GM18520 (cell line): ENCODE measurements at regions not wholly inside any gene's neighbourhood (a gene's known extent, or its start where the extent isn't known, plus 50 kb on each side); places are given as distances from the start of the nearest gene placed in this dataset.

Experiments used
- ATAC-seq: cut with Tn5 transposase; IDR thresholded peaks from one replicate; pipeline ENCODE4 v1.9.1; 2021; ENCODE audit not compliant: unreplicated experiment

DNA sequence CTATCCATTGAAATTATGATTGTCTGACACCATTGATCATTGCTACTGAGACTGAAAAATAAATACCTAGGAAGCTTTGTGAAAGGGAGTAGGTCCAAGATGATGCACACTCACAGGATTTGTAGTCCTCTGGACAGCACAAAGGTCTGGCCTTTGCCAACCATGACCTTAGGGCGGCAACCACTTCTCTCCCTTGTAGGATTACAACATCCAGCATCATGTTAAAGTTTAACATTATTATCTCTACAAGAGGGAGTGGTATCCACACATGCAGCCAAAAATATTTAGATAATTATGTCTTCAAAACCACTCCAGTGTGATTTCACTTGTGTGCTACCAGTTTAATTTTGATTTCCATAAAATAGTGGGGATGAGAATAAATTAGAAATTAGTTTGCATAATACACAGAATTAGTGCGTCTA is 51.1 kb upstream of the NHSL1 start:
- no peak for ATAC-seq

DNA sequence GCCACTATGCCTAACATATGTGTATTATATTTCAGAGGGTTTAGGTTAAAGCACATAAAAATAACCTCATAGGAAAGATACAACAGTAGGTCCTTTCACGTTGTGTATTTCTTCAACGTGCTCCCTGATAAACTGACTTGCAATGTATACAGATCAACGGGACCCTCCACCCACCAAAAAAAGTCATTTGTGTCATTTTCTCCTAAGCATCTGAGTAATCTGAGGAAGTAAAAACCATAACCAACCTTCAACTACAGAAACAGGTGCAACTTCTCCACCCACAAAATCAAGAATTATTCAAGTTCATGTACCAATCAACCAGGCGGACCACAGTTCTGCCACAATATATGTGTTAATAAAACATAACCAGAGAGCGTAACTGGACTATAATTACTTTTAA is 54.9 kb upstream of the NHSL1 start:
- no peak for ATAC-seq

DNA sequence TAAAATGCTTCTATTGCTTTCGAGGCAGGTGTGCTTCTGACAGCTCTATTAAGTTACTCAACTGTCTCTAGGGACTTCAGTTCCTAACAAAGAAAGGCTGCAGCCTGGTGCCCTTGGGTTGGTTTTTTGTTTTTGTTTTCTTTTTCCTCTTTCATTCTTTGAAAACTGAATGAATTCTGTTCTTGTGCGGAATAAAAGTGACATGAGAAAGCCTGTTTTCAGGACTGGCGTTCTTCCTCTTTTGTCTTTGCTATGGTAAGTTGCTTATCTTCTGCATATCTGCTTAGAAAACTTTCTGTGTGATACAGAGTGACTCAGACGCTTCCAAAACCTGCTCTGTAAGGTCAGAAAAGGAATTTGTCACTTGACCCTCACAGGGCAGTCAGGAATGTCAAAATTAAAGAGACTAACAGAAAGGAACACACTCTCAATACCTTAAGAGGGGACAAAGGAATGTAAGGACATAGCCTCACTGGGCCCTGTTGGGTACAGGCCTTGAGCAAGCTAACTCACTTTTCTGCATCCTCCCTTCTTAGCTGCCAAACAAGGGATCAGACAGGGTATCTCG is 56.2 kb upstream of the NHSL1 start:
- ATAC-seq: no peak

GRCh38 chr6:138557147-138557546 is 57.9 kb upstream of the NHSL1 start:
- no peak for ATAC-seq

- ATAC-seq: no peak
Observed at GRCh38 chr6:138559143-138559542, 59.8 kb upstream of the NHSL1 start.

DNA sequence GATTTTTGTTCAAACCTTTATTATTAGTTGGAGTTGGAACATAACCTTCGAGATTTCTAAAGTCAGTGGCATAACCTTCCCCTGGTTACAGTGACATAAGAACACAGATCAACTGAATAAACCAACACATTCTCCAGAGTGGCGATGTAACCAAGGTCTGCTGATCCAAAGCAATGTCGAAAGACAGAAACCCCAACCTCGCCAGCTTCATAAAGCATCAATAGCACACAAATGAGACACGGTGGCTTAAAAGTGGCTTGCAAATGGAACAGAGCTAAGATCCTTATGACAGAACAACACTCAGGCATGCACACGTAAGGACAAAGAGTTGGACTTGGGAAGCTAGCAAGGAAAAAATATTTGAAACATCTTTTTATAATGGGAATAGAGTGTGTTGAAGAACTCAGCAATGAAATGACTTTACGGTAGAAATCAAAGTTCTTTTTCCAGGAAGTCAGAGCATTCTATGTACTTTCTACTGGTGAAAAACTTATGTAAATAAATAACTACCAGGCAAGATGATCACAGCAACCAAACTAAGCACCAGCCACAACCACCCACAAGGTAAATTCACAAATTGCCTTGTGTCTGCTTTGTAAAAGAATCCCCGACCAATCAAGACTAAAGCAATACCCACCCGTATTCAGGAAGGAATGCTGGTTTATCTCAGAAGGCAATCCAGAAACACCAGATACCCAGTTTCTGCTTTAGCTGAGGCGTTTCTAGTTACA is 61.0 kb upstream of the NHSL1 start:
- no peak for ATAC-seq

GRCh38 chr6:138562691-138563090 is 63.4 kb upstream of the NHSL1 start:
- ATAC-seq: no peak

- ATAC-seq: no peak
Observed at GRCh38 chr6:138563231-138563630, 63.9 kb upstream of the NHSL1 start.

GRCh38 chr6:138563650-138564049 is 64.4 kb upstream of the NHSL1 start:
- ATAC-seq: no peak

DNA sequence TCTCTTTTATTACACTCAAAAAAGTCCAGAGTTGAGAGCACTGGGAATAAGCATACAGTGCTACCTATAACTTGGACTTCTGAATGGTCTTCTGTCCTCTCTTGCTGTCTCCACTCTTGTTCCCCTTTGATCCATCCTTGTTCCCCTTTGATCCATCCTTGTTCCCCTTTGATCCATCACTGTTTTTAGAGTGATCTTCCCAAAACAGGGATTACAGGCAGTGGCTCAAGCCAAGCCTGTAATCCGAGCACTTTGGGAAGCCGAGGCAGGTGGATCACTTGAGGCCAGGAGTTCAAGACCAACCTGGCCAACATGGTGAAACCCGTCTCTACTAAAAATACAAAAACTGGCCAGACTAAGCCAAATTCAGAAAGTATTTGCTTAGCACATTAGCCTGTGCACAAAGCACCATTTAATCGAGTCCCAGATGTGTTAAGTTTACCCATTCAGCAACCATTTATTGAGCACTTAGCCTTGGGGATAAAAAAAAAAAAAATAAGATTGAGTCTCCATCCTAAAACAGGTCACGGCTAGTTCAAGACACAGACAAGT is 65.0 kb upstream of the NHSL1 start:
- no peak for ATAC-seq

GRCh38 chr6:138567052-138567451 is 67.8 kb upstream of the NHSL1 start:
- ATAC-seq: no peak

DNA sequence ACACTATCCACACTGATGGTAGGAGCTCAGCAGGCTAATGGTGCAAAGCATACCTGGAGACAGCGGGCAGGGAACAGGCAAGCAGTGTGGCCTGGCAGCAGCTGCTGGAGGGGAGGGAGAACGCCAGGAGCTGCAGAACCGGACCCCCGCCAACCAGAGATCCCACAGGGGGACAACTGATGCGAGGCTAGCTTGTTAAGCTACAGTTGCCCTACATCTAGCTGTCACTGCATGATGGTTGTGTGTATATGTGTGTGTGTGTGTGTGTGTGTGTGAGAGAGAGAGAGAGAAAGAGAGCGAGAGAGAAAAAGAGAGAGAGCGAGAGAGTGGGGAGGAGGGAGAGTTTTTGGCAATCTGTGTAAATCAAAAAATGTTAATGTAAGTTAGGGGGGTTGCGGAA is 69.7 kb upstream of the NHSL1 start:
- no peak for ATAC-seq

DNA sequence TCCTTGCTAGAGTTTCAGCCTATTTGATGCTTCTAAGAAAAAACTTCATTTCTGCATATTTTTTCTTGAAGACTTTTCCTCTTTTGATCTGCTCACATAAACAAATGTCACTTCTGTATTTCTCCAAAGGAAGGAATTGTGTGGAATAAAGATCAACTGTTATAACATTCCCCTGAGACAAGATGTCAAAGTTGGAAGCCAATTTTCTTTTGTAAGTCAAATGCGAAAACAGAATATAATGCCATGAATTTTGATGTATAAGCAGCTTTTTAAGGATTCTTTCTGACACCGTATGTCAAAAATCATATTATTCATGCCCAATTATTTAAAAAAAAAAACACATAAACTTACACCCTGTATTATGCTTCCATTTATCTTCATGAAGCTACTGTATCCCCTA is 70.3 kb upstream of the NHSL1 start:
- no peak for ATAC-seq

DNA sequence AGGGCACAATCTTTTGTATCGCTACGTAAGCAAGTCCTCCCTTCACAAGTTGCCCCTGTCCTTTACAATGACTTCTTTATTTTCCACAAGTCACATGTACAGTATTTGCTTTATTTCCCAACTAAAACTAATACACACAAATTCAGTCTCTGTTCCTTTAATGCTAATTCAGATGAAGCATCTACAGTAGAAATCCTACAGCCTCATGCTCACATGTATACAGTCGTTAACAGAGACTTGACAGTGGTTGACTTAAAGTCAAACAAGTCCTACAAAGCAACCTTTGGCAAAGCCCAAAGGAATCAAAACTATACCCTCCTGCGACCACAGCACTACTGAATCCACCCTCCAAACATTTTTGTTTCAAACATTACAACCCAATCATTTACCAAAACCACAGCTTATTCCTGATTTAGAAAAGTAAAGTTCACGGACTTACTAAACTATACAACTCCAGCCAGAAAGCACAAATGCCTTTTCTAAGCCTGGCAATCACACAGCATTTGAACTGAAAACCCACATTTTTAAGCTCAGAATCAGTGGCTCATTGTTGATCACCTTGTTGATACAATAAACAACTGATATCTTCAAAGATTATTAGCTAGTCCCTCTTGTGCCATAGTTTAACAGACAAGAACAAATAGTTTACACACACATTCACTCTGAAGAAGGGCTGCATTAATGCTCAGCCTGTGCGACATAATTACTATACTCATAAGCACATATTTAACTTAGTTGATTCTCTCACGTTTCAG is 70.9 kb upstream of the NHSL1 start:
- ATAC-seq: no peak

DNA sequence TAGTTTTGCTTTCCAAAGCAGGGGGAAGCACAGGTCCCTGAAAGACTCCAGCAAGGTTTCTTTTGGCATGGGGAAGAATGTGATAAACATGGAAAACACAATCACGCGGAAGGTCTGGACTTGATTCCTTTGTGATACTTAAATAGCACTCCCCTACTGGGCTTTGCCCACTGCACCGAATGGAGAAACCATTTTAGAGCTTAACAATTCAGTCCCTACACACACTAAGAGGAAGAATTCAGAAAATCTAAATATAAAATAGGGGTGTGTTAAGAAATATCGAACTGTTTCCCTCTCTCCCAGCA is 71.4 kb upstream of the NHSL1 start:
- no peak for ATAC-seq

DNA sequence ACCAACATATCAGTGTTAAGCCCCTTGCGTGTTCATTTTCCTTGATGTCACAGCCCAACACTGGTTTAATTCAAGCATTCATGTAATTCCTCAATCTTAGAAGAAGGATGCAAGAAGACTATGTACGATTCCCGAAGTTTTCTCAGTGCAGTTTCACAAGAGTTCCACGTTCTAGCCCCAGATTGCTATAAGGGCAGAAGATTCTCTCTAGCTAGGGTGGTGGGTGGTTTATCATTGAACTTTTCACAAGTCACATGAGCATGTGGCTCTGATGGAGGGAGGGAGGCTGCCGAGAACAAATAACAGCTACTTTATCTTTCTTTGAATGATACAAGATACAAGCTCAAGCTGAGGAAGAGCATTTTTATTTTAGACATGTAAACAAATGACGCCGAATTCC is 71.9 kb upstream of the NHSL1 start:
- ATAC-seq: no peak

GRCh38 chr6:138571585-138572166 is 72.4 kb upstream of the NHSL1 start:
- no peak for ATAC-seq

DNA sequence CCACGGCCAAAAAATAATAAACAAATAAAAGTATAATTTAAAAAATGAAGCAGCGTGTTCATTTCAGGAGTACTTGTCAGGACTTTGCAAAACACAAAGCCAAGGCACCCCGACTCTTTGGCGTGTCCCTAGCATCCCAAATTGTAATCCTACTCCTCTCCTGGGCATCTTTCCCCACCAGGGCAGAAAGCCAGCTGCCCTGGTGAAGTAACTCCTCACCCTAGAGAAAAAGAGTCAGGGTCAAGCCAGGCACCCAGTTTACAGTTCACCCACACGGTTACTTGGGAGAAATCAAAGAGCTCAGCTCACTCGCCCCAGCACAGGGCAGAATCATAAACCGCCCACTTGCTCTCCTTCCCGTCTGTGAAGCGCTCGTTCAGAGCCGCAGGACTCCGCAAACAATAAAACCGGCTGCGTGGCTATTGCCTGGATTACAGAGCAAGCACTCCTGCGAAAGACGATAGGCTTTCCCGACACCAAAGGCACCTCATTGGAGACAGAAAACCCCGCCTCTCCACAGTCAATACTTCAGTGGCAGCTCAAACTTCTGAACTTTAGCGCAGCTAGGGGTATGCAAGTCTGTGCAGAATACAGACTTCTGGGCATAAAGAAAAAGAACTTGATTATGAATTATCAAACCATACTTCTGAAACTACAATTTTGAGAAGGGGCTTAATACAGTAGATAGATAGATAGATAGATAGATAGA is 73.0 kb upstream of the NHSL1 start:
- ATAC-seq: no peak

- ATAC-seq: no peak
Observed at GRCh38 chr6:138572885-138573284, 73.6 kb upstream of the NHSL1 start.

DNA sequence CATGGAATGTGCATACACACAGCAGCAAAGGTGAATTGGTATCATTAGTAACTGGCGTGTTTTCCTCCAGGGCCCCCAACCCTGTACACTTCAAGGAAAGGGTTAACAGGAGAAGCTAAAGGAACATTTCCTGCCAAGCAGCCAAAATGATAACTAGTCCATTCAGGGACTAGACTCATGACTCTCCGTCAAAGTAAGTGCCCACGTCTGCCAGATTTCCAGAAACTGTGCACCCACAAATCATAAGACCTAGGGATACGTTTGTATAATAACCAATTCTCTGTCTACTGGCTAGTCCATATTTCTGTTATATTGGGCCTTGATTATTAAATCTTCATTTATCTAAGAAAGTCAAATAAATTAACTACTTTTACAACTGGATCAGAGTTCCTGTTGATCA is 76.0 kb upstream of the NHSL1 start:
- no peak for ATAC-seq

- no peak for ATAC-seq
Observed at GRCh38 chr6:138576313-138576712, 77.0 kb upstream of the NHSL1 start.
